Urothelium cell line (cell line): ENCODE measurements at regions not wholly inside any gene's neighbourhood (a gene's known extent, or its start where the extent isn't known, plus 50 kb on each side); places are given as distances from the start of the nearest gene placed in this dataset.

Experiments used
- DNase-seq: peaks from one replicate; pipeline ENCODE4 v3.0.0; 2011; ENCODE audit warnings: low spot score, mixed read lengths
- FAIRE-seq: peaks from 2 replicates; lab custom pipeline; 2011; peaks lifted over from hg19 to GRCh38; lab: Jason Lieb, UNC

DNA sequence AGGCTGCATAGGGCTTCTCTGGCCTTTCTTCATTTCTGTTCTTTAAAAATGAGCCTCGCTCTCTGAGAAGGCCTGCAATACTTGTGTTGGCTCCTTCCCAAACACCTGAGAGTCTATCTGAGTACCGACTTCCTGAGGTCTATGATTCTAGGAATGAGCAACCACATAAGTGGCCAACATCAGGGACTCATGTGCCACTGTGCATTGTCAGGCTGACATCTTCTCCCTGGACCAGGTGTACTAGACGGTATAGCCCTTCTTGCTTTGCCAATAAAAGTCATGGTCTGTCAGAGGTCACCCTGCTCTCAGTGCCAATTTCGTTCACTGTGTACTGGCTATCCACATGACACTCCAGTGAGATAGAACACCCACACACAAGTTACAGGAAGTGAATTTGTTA lies 67.4 kb upstream of the EPHA5 start:
- FAIRE-seq, result no peak
- DNase-seq, result no peak

DNA sequence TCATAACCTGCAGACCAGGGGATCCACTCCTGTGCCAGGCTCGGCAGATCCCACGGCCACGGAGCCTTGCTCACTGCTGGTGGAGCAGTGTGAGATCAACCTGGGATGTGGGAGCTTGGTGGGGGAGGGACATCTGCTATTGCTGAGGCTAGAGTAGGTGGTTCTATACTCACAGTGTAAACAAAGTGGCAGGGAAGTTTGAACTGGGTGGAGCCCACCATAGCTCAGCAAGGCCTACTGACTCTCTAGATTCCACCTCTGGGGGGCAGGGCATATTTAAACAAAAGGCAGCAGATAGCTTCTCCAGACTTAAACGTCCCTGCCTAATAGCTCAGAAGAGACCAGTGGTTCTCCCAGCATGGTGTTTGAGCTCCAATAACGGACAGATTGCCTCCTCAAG lies 54.7 kb upstream of the EPHA5 start:
- DNase-seq (no peak), FAIRE-seq (peak; percentile 83)
